ENCODE measurements at regions not wholly inside any gene's neighbourhood (a gene's known extent, or its start where the extent isn't known, plus 50 kb on each side); places are given as distances from the start of the nearest gene placed in this dataset.

DNA sequence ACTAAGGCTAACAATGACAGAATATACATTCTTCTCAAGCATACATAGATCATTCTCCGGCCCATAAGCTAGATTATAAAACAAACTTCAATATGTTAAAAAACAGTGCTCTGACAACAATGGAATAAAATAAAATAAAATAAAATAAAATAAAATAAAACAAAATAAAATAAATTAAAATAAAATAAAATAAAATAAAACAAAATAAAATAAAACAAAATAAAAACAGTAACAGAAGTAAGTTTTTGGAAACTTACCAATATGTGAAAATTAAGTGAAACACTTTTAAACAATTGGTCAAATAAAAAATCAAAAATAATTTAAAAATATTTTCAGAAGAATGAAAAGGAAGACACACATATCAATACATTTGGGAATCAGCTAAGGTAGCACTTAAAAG, 1785.8 kb upstream of the PCDH20 start:
- Histone ChIP-seq H3K4me3 (ENCODE audit: low read depth in 1 of 2, low read length in 2 of 2) (no peak overlapping the region), H3K4me1 (ENCODE audit: control insufficient read depth in 1 of 2, insufficient read depth in 2 of 2, low read length in 2 of 2) (no peaks in the 10 kb centered on the region), H3K27ac (ENCODE audit: low read length) (no peak overlapping the region), H3K36me3 (ENCODE audit: control insufficient read depth in 1 of 2, insufficient read depth in 2 of 2, low read length in 2 of 2) (no peaks in the 10 kb centered on the region), H3K9me3 (ENCODE audit: control insufficient read depth in 1 of 2, low read length in 2 of 2) (no peaks in the 10 kb centered on the region), H3K27me3 (ENCODE audit: low read depth, low read length) (no peaks in the 10 kb centered on the region)

DNA sequence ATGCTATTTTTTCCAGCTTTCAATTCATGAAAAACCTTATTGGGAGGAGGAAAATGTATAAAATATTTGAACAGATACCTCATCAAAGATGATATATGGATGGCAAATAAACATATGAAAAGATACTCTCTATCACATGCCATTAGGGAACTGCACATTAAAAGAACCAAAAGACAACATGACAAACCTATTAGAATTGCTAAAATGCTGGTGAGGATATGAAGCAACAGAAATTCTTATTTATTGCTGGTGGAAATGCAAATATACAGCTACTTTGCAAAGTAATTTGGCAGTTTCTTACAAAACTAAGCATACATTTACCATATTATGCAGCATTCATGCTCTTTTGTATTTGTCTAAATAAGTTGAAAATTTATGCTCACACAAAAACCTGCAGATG, 1783.9 kb upstream of the PCDH20 start:
- no peaks in the 10 kb centered on the region for H3K9me3 ChIP-seq (ENCODE audit: control insufficient read depth in 1 of 2, low read length in 2 of 2)
- no peaks in the 10 kb centered on the region for H3K36me3 ChIP-seq (ENCODE audit: control insufficient read depth in 1 of 2, insufficient read depth in 2 of 2, low read length in 2 of 2)
- H3K27ac ChIP-seq (ENCODE audit: low read length), result no peak overlapping the region
- H3K4me3 ChIP-seq (ENCODE audit: low read depth in 1 of 2, low read length in 2 of 2), result no peak overlapping the region
- H3K4me1 ChIP-seq (ENCODE audit: control insufficient read depth in 1 of 2, insufficient read depth in 2 of 2, low read length in 2 of 2), result no peaks in the 10 kb centered on the region
- H3K27me3 ChIP-seq (ENCODE audit: low read depth, low read length), result no peaks in the 10 kb centered on the region

DNA sequence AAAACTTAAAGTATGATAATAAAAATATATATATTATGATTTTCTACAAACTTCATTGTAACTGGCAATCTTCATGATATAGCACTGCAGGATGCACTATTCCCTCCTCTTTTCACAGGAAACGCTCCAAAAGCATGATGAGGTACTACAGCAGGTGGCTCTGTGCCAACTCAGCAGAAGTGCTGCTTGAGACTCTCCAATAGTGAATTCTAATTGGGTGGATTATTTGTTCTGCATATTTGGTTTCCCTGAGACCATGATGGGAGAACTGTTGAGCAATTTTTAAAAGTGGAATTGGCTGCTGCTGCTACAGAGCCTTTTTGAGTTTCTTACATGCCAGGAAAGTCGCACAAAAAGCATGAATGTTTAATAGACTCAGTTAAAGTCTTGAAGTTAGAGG, 1782.4 kb upstream of the PCDH20 start:
- Histone ChIP-seq H3K4me1 (ENCODE audit: control insufficient read depth in 1 of 2, insufficient read depth in 2 of 2, low read length in 2 of 2) (no peaks in the 10 kb centered on the region), H3K4me3 (ENCODE audit: low read depth in 1 of 2, low read length in 2 of 2) (no peak overlapping the region), H3K9me3 (ENCODE audit: control insufficient read depth in 1 of 2, low read length in 2 of 2) (no peaks in the 10 kb centered on the region), H3K36me3 (ENCODE audit: control insufficient read depth in 1 of 2, insufficient read depth in 2 of 2, low read length in 2 of 2) (no peaks in the 10 kb centered on the region), H3K27ac (ENCODE audit: low read length) (no peak overlapping the region), H3K27me3 (ENCODE audit: low read depth, low read length) (no peaks in the 10 kb centered on the region)

DNA sequence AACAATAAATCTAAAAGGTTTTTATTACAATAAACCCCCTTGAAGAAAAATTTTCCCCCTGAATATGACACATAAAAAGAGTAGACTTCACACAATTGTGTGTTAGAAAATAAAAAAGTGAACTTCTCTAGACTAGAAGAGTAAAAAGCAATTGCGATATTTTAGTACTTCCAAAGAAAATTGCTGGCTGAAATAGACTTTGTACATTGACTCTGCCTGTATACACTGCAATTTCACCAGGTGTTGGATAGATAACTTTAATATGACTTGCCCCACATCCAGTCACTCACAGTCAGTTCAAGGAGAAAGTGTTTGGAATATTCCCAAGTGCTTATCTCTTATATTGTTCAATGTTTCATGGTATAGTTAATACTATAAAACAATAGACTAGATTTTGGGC, 1780.1 kb upstream of the PCDH20 start:
- no peaks in the 10 kb centered on the region for H3K4me1 ChIP-seq (ENCODE audit: control insufficient read depth in 1 of 2, insufficient read depth in 2 of 2, low read length in 2 of 2)
- no peaks in the 10 kb centered on the region for H3K9me3 ChIP-seq (ENCODE audit: control insufficient read depth in 1 of 2, low read length in 2 of 2)
- no peak overlapping the region for H3K27ac ChIP-seq (ENCODE audit: low read length)
- no peaks in the 10 kb centered on the region for H3K27me3 ChIP-seq (ENCODE audit: low read depth, low read length)
- H3K36me3 ChIP-seq (ENCODE audit: control insufficient read depth in 1 of 2, insufficient read depth in 2 of 2, low read length in 2 of 2), result no peaks in the 10 kb centered on the region
- H3K4me3 ChIP-seq (ENCODE audit: low read depth in 1 of 2, low read length in 2 of 2), result no peak overlapping the region

DNA sequence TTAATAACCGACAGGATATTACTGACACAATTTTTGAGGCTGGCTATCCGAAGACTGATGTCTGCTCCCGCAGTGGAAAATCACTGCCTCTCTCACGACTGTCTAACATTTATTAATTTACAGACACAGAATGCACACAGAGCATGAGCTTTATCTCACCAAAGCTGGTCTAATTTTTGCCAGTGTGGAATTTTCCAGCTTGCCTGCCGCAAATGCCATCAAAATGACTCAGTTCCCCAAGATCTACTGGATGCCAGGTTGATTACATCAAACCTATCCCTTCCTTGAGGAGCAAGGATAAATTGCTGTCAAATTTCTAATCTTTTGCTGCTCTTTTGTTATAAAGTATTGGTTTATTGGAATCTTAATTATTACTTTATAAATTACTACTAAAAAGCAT, 1775.1 kb upstream of the PCDH20 start:
- Histone ChIP-seq H3K4me3 (ENCODE audit: low read depth in 1 of 2, low read length in 2 of 2) (no peak overlapping the region), H3K36me3 (ENCODE audit: control insufficient read depth in 1 of 2, insufficient read depth in 2 of 2, low read length in 2 of 2) (no peaks in the 10 kb centered on the region), H3K27ac (ENCODE audit: low read length) (no peak overlapping the region), H3K4me1 (ENCODE audit: control insufficient read depth in 1 of 2, insufficient read depth in 2 of 2, low read length in 2 of 2) (no peaks in the 10 kb centered on the region), H3K9me3 (ENCODE audit: control insufficient read depth in 1 of 2, low read length in 2 of 2) (no peaks in the 10 kb centered on the region), H3K27me3 (ENCODE audit: low read depth, low read length) (no peaks in the 10 kb centered on the region)

DNA sequence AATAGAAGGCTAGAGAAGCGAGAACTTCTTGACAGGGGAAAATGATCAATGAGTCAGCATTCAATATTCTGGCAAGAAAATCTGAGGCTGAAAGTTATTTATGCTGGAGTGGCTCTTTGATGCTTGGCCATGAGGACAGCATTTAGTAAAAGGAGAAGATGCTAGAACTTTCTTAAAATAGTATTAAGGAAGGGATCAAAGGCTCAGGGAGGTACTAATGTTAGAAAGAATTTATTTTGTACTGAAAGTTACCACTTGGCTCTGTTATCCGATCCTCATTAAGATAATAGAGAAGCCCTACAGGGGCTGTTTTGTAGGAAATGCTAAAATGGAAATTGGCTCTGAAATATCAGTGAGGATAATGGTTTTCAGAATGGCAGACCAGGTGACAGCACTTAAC, 1774.6 kb upstream of the PCDH20 start:
- Histone ChIP-seq H3K36me3 (ENCODE audit: control insufficient read depth in 1 of 2, insufficient read depth in 2 of 2, low read length in 2 of 2) (no peaks in the 10 kb centered on the region), H3K27me3 (ENCODE audit: low read depth, low read length) (no peaks in the 10 kb centered on the region), H3K9me3 (ENCODE audit: control insufficient read depth in 1 of 2, low read length in 2 of 2) (no peaks in the 10 kb centered on the region), H3K4me1 (ENCODE audit: control insufficient read depth in 1 of 2, insufficient read depth in 2 of 2, low read length in 2 of 2) (no peaks in the 10 kb centered on the region), H3K27ac (ENCODE audit: low read length) (no peak overlapping the region), H3K4me3 (ENCODE audit: low read depth in 1 of 2, low read length in 2 of 2) (no peak overlapping the region)

DNA sequence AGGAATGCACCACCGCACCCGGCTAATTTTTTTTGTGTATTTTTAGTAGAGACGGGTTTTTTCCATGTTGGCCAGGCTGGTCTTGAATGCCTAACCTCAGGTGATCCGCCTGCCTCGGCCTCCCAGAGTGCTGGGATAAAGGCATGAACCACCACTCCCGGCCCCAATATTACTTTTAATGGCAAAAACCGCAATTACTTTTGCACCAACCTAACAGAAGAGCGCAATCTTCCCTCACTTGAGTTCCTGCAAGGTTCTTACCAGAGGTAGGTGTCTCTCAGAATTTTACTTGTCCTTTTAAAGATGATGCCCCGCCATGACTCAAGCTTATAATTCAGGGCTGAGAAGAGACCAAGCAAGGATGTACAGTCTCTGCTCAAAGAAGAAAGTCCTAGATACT, 1774.1 kb upstream of the PCDH20 start:
- Histone ChIP-seq H3K27ac (ENCODE audit: low read length) (no peak overlapping the region), H3K4me1 (ENCODE audit: control insufficient read depth in 1 of 2, insufficient read depth in 2 of 2, low read length in 2 of 2) (no peaks in the 10 kb centered on the region), H3K9me3 (ENCODE audit: control insufficient read depth in 1 of 2, low read length in 2 of 2) (no peaks in the 10 kb centered on the region), H3K36me3 (ENCODE audit: control insufficient read depth in 1 of 2, insufficient read depth in 2 of 2, low read length in 2 of 2) (no peaks in the 10 kb centered on the region), H3K27me3 (ENCODE audit: low read depth, low read length) (no peaks in the 10 kb centered on the region), H3K4me3 (ENCODE audit: low read depth in 1 of 2, low read length in 2 of 2) (no peak overlapping the region)

DNA sequence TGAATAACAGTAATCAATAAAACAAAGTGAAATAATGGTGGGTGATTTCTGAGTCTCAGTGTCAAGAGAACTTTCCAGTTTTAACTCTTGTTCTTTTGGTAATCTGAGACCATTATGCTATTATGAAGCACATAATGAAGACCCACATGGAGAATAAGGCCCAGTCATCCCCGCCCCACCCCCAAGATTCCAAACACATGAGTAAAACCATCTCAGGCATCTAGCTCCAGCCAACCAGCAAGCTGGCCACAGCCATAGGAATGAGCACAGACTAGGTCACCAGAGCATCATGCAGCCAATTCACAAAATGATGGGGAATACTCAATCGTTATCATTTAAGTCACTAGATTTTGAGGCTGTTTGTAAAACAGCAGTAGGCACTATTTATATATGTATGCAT, 1769.0 kb upstream of the PCDH20 start:
- Histone ChIP-seq H3K9me3 (ENCODE audit: control insufficient read depth in 1 of 2, low read length in 2 of 2) (no peaks in the 10 kb centered on the region), H3K4me1 (ENCODE audit: control insufficient read depth in 1 of 2, insufficient read depth in 2 of 2, low read length in 2 of 2) (no peaks in the 10 kb centered on the region), H3K4me3 (ENCODE audit: low read depth in 1 of 2, low read length in 2 of 2) (no peak overlapping the region), H3K27ac (ENCODE audit: low read length) (no peak overlapping the region), H3K36me3 (ENCODE audit: control insufficient read depth in 1 of 2, insufficient read depth in 2 of 2, low read length in 2 of 2) (no peaks in the 10 kb centered on the region), H3K27me3 (ENCODE audit: low read depth, low read length) (no peaks in the 10 kb centered on the region)

DNA sequence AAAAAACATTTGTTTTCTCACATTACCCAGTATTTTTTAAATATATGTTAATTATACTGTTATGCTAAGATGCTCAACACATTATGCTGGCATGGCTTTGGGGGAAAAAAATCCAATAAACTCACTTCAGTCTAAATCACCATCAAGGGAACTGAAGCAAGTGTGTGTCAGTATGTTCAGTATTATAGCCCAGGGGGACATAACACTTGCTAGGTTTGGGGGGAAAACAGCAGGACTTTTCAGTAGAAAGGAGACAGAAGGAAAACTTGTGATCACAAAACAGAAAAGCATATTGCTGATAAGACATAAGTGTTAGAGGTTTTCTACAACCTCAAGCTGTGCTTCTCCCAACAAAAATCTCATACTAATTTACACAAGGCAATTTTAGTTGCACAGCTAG, 1759.9 kb upstream of the PCDH20 start:
- H3K27me3 ChIP-seq (ENCODE audit: low read depth, low read length), result no peaks in the 10 kb centered on the region
- H3K4me3 ChIP-seq (ENCODE audit: low read depth in 1 of 2, low read length in 2 of 2), result no peak overlapping the region
- H3K4me1 ChIP-seq (ENCODE audit: control insufficient read depth in 1 of 2, insufficient read depth in 2 of 2, low read length in 2 of 2), result no peaks in the 10 kb centered on the region
- H3K27ac ChIP-seq (ENCODE audit: low read length), result no peak overlapping the region
- no peaks in the 10 kb centered on the region for H3K36me3 ChIP-seq (ENCODE audit: control insufficient read depth in 1 of 2, insufficient read depth in 2 of 2, low read length in 2 of 2)
- no peaks in the 10 kb centered on the region for H3K9me3 ChIP-seq (ENCODE audit: control insufficient read depth in 1 of 2, low read length in 2 of 2)

DNA sequence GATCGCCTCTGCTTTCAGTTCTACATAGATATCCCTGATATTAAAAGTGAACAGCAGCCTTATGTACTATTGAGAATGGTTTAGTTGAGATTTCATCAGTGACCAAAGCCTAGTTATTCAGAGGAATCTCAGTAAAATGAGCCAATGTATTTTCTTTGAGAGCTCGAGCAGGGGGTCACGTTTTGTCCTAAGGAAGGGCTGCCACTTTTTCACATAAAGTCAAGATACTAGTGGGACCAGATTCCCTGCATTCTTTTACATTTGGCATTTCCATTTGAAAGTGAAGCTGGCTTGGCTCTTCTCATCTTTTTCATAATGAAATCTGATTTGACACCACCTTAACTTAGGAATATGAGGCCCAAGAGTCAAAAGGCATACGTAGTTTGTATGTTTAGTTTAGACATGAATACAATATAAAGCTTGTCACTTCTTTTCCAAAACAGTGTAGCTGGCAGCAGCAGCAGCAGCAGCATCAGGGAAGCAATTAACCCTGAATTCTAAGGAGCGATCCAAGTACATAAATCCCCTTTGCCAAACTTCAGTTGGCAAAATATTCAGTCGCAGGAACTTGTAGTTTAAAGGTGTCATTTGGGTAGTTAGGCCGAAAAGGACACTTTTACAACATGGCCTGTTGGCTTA, 1752.2 kb upstream of the PCDH20 start:
- no peaks in the 10 kb centered on the region for H3K27me3 ChIP-seq (ENCODE audit: low read depth, low read length)
- no peak overlapping the region for H3K27ac ChIP-seq (ENCODE audit: low read length)
- no peaks in the 10 kb centered on the region for H3K36me3 ChIP-seq (ENCODE audit: control insufficient read depth in 1 of 2, insufficient read depth in 2 of 2, low read length in 2 of 2)
- no peaks in the 10 kb centered on the region for H3K9me3 ChIP-seq (ENCODE audit: control insufficient read depth in 1 of 2, low read length in 2 of 2)
- no peak overlapping the region for H3K4me3 ChIP-seq (ENCODE audit: low read depth in 1 of 2, low read length in 2 of 2)
- no peaks in the 10 kb centered on the region for H3K4me1 ChIP-seq (ENCODE audit: control insufficient read depth in 1 of 2, insufficient read depth in 2 of 2, low read length in 2 of 2)

DNA sequence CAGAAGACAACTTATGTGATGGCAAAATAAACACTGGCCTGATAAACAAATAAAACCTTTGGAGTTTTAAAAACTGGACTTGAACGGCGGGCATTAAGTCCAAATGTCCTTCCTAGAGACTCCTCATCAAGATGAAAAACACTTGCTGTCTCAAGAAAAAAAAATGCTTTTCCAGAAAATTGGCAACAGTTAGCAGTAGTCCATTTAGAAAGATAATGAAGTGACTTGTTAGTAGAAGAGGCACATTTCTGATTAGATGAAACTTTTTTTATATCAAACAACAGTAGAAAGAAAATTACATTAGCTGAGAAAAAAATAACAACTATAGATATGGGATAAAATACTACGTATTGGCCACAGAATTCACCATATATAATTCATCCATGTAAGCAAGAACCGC, 1750.7 kb upstream of the PCDH20 start:
- Histone ChIP-seq H3K27ac (ENCODE audit: low read length) (no peak overlapping the region), H3K36me3 (ENCODE audit: control insufficient read depth in 1 of 2, insufficient read depth in 2 of 2, low read length in 2 of 2) (no peaks in the 10 kb centered on the region), H3K4me3 (ENCODE audit: low read depth in 1 of 2, low read length in 2 of 2) (no peak overlapping the region), H3K4me1 (ENCODE audit: control insufficient read depth in 1 of 2, insufficient read depth in 2 of 2, low read length in 2 of 2) (no peaks in the 10 kb centered on the region), H3K27me3 (ENCODE audit: low read depth, low read length) (no peaks in the 10 kb centered on the region), H3K9me3 (ENCODE audit: control insufficient read depth in 1 of 2, low read length in 2 of 2) (no peaks in the 10 kb centered on the region)

DNA sequence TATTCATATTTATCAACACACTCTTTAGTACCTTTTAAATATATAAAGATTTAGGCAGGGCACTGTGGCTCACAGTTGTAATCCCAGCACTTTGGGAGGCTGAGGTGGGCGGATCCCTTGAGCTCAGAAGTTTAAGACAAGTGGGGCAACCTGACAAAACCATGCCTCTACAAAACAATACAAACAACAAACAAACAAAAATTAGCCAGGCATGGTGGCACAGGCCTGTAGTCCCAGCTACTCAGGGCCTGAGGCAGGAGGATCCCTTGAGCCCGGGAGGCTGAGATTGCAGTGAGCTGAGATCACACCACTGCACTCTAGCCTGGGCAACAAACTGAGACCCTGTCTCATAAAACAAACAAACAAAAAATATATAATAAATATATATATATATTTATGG, 1748.3 kb upstream of the PCDH20 start:
- Histone ChIP-seq H3K9me3 (ENCODE audit: control insufficient read depth in 1 of 2, low read length in 2 of 2) (no peaks in the 10 kb centered on the region), H3K4me1 (ENCODE audit: control insufficient read depth in 1 of 2, insufficient read depth in 2 of 2, low read length in 2 of 2) (no peaks in the 10 kb centered on the region), H3K27ac (ENCODE audit: low read length) (no peak overlapping the region), H3K4me3 (ENCODE audit: low read depth in 1 of 2, low read length in 2 of 2) (no peak overlapping the region), H3K36me3 (ENCODE audit: control insufficient read depth in 1 of 2, insufficient read depth in 2 of 2, low read length in 2 of 2) (no peaks in the 10 kb centered on the region), H3K27me3 (ENCODE audit: low read depth, low read length) (no peaks in the 10 kb centered on the region)

Data from muscle layer of duodenum (tissue), 2 donors.